Endothelial cell (in vitro differentiated cells): ENCODE measurements at regions not wholly inside any gene's neighbourhood (a gene's known extent, or its start where the extent isn't known, plus 50 kb on each side); places are given as distances from the start of the nearest gene placed in this dataset.

Experiments
- DNase-seq: peaks from one replicate; pipeline ENCODE4 v3.0.0; 2021; ENCODE audit warnings: low spot score
- H3K27ac Mint-ChIP-seq: one replicate; pipeline ENCODE4 v1.8.0; 2021; ENCODE audit warnings: mixed read lengths, inconsistent platforms; ENCODE audit not compliant: unreplicated experiment
- H3K27me3 Mint-ChIP-seq: one replicate; pipeline ENCODE4 v1.8.0; 2021; ENCODE audit warnings: mild to moderate bottlenecking, moderate library complexity, mixed read lengths, inconsistent platforms; ENCODE audit not compliant: unreplicated experiment
- H3K36me3 Mint-ChIP-seq: one replicate; pipeline ENCODE4 v1.8.0; 2021; ENCODE audit warnings: mild to moderate bottlenecking, low read depth, mixed read lengths, inconsistent platforms; ENCODE audit not compliant: unreplicated experiment
- H3K4me1 Mint-ChIP-seq: one replicate; pipeline ENCODE4 v1.8.0; 2021; ENCODE audit warnings: mild to moderate bottlenecking, mixed read lengths, inconsistent platforms; ENCODE audit not compliant: unreplicated experiment
- H3K4me3 Mint-ChIP-seq: one replicate; pipeline ENCODE4 v1.8.0; 2021; ENCODE audit warnings: mild to moderate bottlenecking, mixed read lengths, inconsistent platforms; ENCODE audit not compliant: unreplicated experiment
- H3K9me3 Mint-ChIP-seq: one replicate; pipeline ENCODE4 v1.8.0; 2021; ENCODE audit warnings: mixed read lengths, inconsistent platforms; ENCODE audit not compliant: unreplicated experiment
- TF ChIP-seq, protein P1 (sequence below): fragments of 200-600 bp; sonication (generic); IDR thresholded peaks from one replicate; pipeline ENCODE4 v1.5.0; 2021; ENCODE audit warnings: antibody characterized with exemption; ENCODE audit not compliant: unreplicated experiment

DNA sequence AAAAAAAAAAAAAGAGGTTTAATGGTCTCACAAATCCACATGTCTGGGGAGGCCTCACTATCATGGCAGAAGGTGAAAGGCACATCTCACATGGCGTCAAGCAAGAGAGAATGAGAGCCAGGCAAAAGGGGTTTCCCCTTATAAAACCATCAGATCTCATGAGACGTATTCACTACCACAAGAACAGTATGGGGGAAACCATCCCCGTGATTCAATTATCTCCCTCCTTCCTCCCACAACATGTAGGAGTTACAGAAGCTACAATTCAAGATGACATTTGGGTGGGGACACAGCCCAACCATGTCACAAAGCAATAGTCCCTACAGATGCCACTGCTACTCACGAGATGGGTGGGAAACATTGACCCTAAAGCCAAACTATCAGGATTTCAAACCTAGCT is 392.7 kb upstream of the ID2 start:
- DNase-seq: no peak
- H3K4me1 Mint-ChIP-seq: no peaks in the 10 kb centered on the region
- no peak overlapping the region for H3K27ac Mint-ChIP-seq
- no peaks in the 10 kb centered on the region for H3K36me3 Mint-ChIP-seq
- no peaks in the 10 kb centered on the region for H3K27me3 Mint-ChIP-seq
- TF ChIP-seq, protein P1, sequence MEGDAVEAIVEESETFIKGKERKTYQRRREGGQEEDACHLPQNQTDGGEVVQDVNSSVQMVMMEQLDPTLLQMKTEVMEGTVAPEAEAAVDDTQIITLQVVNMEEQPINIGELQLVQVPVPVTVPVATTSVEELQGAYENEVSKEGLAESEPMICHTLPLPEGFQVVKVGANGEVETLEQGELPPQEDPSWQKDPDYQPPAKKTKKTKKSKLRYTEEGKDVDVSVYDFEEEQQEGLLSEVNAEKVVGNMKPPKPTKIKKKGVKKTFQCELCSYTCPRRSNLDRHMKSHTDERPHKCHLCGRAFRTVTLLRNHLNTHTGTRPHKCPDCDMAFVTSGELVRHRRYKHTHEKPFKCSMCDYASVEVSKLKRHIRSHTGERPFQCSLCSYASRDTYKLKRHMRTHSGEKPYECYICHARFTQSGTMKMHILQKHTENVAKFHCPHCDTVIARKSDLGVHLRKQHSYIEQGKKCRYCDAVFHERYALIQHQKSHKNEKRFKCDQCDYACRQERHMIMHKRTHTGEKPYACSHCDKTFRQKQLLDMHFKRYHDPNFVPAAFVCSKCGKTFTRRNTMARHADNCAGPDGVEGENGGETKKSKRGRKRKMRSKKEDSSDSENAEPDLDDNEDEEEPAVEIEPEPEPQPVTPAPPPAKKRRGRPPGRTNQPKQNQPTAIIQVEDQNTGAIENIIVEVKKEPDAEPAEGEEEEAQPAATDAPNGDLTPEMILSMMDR: no peak
- H3K9me3 Mint-ChIP-seq: no peaks in the 10 kb centered on the region
- no peak overlapping the region for H3K4me3 Mint-ChIP-seq

DNA sequence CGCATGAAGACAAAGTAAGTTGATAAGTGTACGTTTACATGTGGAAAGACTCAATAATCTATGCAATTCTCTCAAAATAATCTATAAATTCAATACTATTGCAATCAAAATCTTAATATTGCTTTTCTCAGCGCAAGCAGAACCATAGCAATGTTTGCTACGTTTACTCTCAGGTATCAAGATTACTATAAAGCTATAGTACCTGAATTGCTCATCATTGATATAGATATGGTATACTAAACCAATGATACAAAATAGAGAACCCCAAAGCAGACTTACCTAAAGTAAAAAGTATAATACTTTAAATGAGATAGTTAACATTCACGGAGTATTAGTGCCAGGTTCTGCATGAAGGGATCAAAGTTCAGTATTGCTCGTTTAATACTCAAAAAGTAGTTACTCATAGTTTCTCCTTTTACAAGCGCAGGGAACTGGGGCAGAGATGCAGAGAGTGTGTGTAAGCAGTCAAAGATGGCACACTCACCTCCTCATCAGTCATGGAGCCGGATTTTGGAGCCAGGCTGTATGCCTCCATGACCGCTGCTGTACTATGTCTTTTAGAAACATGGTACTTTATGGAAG is 391.0 kb upstream of the ID2 start:
- no peaks in the 10 kb centered on the region for H3K27me3 Mint-ChIP-seq
- H3K4me3 Mint-ChIP-seq: no peak overlapping the region
- H3K36me3 Mint-ChIP-seq: no peaks in the 10 kb centered on the region
- H3K9me3 Mint-ChIP-seq: no peaks in the 10 kb centered on the region
- TF ChIP-seq, protein P1: no peak
- H3K4me1 Mint-ChIP-seq: no peaks in the 10 kb centered on the region
- DNase-seq: no peak
- H3K27ac Mint-ChIP-seq: no peak overlapping the region

DNA sequence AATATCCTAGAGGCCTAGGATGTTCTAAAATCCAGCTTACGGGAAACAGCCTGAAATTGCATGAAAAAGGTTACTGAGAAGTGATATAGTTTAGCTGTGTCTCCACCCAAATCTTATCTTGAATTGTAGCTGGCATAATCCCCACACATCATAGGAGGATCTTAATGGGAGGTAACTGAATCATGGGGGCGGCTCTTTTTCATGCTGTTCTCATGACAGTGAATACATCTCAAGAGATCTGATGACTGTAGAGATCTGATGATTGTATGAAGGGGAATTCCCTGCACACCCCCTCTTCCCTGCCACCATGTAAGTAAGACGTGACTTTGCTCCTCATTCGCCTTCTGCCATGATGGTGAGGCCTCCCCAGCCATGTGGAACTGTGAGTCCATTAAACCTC is 385.6 kb upstream of the ID2 start:
- H3K4me1 Mint-ChIP-seq: no peaks in the 10 kb centered on the region
- no peaks in the 10 kb centered on the region for H3K27me3 Mint-ChIP-seq
- TF ChIP-seq, protein P1: no peak
- no peak overlapping the region for H3K27ac Mint-ChIP-seq
- peaks cover 5% of the 10 kb centered on the region for H3K36me3 Mint-ChIP-seq
- DNase-seq: no peak
- no peak overlapping the region for H3K4me3 Mint-ChIP-seq
- peaks cover 6% of the 10 kb centered on the region for H3K9me3 Mint-ChIP-seq

DNA sequence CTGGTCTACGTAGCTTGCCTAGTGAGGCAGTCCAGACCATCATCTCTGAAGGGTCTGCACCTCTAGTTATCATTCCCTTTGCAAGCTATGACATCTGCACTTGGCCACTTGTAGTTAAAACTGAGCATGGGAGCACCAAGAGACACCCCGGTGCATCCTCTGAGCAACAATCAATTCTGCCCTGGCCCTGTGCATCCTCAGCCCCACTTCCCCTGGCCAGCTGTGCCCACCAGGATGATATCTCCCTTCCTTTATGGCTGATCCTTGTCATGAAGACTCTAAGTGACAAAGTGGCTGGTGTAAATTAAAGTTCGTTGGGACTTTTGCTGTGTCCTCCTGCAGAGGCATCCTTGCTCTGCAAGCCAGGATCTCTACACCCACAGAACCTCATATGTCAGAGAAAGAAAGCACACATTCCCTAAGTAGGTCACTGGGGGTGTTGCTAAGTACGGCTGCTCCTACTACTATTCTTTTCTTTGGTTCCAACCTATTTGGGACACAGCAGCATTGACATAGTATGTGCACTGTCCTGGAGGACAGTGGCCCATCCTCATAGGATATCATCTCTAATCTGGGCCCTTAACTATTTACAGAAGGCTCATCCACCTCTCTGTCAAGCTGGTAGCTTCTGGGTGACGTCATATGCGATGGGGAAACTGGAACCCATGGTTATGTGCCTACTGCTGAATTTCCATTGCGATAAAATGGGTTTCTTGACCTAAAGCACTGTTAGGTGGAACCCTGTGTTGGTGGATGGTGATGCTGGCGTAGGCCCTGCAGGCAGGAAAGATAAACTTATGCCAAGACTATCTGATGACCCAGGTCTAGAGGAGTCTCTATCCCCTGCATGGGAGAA is 384.3 kb upstream of the ID2 start:
- DNase-seq: no peak
- H3K27ac Mint-ChIP-seq: no peak overlapping the region
- peaks cover 4% of the 10 kb centered on the region for H3K27me3 Mint-ChIP-seq
- TF ChIP-seq, protein P1: no peak
- H3K4me1 Mint-ChIP-seq: no peaks in the 10 kb centered on the region
- peaks cover 5% of the 10 kb centered on the region for H3K36me3 Mint-ChIP-seq
- H3K4me3 Mint-ChIP-seq: no peak overlapping the region
- peaks cover 6% of the 10 kb centered on the region for H3K9me3 Mint-ChIP-seq

DNA sequence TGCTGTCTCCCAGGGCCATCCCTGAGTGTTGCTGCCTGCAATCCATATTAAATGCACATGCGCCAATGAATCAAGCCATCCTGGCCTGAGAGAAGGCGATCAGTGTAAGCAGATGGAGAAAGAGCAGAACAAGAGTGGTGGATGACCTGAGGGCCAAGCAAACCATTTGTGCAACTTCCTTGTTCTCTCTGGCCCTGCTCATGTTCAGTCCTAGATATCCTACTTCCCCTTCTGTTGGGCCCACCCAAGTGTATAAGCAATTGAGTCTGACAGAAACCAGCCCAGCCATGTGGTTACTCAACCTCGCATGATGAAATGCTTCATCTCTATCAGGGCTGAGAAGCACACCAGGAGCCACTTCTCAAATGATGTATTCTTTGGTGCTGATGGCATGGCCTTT is 383.1 kb upstream of the ID2 start:
- H3K4me1 Mint-ChIP-seq: peaks cover under 1% of the 10 kb centered on the region
- DNase-seq: no peak
- no peak overlapping the region for H3K4me3 Mint-ChIP-seq
- peaks cover 6% of the 10 kb centered on the region for H3K9me3 Mint-ChIP-seq
- peaks cover 4% of the 10 kb centered on the region for H3K27me3 Mint-ChIP-seq
- H3K27ac Mint-ChIP-seq: no peak overlapping the region
- H3K36me3 Mint-ChIP-seq: peaks cover 5% of the 10 kb centered on the region
- TF ChIP-seq, protein P1: no peak
